HFFc6 (cell line): ENCODE measurements at regions not wholly inside any gene's neighbourhood (a gene's known extent, or its start where the extent isn't known, plus 50 kb on each side); places are given as distances from the start of the nearest gene placed in this dataset.

Experiments
- DNase-seq: peaks from one replicate; pipeline ENCODE4 v3.0.0-alpha.2; 2018
- H3K27ac Mint-ChIP-seq: 2 replicates; pipeline ENCODE4 v1.8.0; 2020; ENCODE audit warnings: mild to moderate bottlenecking, mixed read lengths
- H3K27me3 Mint-ChIP-seq: 2 replicates; pipeline ENCODE4 v1.8.0; 2021; ENCODE audit warnings: mild to moderate bottlenecking, moderate library complexity, mixed read lengths; ENCODE audit not compliant: insufficient read depth
- H3K36me3 Mint-ChIP-seq: 2 replicates; pipeline ENCODE4 v1.8.0; 2021; ENCODE audit warnings: low read depth, mixed read lengths
- H3K4me1 Mint-ChIP-seq: 2 replicates; pipeline ENCODE4 v1.8.0; 2020; ENCODE audit warnings: low read depth, mixed read lengths
- H3K4me3 Mint-ChIP-seq: 2 replicates; pipeline ENCODE4 v1.8.0; 2020; ENCODE audit warnings: mild to moderate bottlenecking, moderate library complexity, mixed read lengths
- H3K9me3 Mint-ChIP-seq: 2 replicates; pipeline ENCODE4 v1.8.0; 2020; ENCODE audit warnings: mild to moderate bottlenecking, mixed read lengths
- TF ChIP-seq, protein P1 (sequence below): fragments of 200-600 bp; sonication (generic); IDR thresholded peaks from 2 replicates; pipeline ENCODE4 v1.5.0; 2021; ENCODE audit warnings: antibody characterized with exemption, mild to moderate bottlenecking

DNA sequence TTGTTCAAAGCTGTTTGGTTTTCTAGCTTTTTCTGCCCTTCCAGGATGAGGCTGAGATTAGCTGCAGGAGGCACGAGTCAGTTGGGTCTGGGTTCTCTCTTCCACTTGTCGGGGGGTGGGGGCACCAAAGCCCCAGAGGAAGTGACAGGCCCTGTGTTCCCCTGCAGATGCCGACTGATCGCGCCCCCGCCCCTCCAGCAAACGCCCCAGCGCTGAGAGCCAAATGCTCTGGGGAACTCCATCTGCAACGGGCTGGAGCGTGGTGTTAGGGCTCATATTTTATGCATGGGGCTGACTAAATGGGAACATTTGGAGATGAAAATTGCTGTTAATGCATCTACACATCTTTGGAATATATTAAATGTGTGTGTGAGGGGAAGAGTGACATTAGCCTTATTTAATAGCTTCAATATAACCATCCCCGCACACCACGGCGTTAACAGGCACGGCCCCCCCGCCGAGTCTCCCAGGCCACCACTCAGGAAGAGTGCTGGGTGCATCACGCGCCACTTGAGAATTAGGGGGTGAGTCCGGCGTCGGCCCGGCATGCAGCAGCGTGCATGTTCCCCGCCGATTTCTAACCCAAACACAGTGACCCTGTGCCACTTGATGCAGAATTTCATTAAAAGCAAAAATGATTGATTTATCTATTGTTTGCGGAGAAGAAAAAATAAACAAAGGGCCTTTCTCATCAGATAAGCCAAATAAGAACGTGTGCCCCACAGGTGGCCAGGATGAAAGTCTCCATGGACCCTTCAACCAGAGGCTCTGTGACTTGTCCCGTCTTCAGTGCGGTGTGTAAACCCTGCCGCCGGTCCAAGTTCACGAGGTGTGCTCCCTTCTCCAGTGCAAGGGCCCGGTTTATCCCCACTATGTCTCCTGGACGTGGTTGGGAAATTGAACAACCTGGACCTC lies 165.0 kb upstream of the RTL1 start:
- H3K4me1 Mint-ChIP-seq = peaks cover 27% of the 10 kb centered on the region
- TF ChIP-seq, protein P1, sequence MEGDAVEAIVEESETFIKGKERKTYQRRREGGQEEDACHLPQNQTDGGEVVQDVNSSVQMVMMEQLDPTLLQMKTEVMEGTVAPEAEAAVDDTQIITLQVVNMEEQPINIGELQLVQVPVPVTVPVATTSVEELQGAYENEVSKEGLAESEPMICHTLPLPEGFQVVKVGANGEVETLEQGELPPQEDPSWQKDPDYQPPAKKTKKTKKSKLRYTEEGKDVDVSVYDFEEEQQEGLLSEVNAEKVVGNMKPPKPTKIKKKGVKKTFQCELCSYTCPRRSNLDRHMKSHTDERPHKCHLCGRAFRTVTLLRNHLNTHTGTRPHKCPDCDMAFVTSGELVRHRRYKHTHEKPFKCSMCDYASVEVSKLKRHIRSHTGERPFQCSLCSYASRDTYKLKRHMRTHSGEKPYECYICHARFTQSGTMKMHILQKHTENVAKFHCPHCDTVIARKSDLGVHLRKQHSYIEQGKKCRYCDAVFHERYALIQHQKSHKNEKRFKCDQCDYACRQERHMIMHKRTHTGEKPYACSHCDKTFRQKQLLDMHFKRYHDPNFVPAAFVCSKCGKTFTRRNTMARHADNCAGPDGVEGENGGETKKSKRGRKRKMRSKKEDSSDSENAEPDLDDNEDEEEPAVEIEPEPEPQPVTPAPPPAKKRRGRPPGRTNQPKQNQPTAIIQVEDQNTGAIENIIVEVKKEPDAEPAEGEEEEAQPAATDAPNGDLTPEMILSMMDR = no peak
- H3K27ac Mint-ChIP-seq = no peak overlapping the region
- peaks cover 22% of the 10 kb centered on the region; the same call in 1 of the 2 replicates for H3K36me3 Mint-ChIP-seq
- H3K9me3 Mint-ChIP-seq = peaks cover 5% of the 10 kb centered on the region; the same call in 1 of the 2 replicates
- no peak overlapping the region for H3K4me3 Mint-ChIP-seq
- peaks cover 43% of the 10 kb centered on the region for H3K27me3 Mint-ChIP-seq
- DNase-seq = no peak

DNA sequence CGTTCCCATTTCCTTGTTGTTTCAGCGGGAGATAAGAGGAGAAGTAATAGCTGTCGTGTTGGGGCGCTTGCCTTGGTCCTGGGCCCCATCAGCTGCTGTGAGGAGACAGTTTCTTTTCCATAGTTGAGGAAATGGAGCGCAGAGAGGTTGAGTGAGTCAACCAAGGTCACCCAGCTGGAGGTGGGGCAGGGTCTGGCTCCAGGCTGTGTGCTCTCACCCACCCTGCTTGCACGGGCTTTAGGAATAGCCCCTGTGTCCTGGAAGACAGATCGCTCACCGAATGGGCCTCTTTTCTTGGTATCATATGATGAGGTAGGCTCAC lies 165.7 kb upstream of the RTL1 start:
- Mint-ChIP-seq H3K36me3 (peaks cover 22% of the 10 kb centered on the region; the same call in 1 of the 2 replicates), H3K4me1 (peaks cover 33% of the 10 kb centered on the region), H3K27ac (no peak overlapping the region), H3K4me3 (no peak overlapping the region; the same call in 1 of the 2 replicates), H3K27me3 (peaks cover 43% of the 10 kb centered on the region), H3K9me3 (peaks cover 5% of the 10 kb centered on the region; the same call in 1 of the 2 replicates)
- TF ChIP-seq, protein P1 = no peak
- no peak for DNase-seq

DNA sequence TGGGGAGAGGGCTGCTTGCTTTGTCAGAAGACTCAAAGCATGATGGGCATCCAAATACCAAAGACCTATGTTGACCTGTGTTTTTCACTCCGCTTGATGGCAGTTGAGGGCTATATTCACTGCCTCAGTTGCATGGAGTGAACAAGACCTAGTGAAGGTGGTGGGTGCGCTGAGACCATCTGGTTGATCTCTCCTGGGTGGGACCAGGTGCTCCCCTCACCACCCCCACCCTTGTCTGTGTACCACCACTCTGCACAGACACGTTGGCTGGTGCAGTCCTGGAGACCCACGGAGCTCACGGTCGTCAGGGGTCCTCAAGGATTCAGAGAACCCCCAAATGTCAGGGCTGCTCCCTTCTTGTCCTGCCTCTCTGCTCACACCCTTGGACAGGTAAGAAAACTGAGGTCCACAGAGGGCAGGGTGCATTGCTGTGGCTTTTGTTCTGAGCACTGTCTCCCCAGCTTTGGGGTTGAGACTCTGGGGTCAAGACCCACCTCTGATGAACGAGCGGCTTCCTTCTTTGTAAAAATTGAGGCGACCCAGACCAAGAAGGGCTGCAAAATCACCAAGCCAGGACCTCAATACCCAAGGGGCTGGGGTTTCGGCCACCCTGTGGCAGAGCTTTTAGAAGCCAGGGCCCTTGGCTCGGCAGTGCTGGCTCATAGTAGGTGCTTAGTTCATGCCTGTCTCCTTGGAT lies 166.3 kb upstream of the RTL1 start:
- H3K36me3 Mint-ChIP-seq = peaks cover 17% of the 10 kb centered on the region; the same call in 1 of the 2 replicates
- peaks cover 5% of the 10 kb centered on the region; the same call in 1 of the 2 replicates for H3K9me3 Mint-ChIP-seq
- H3K27ac Mint-ChIP-seq = peak overlapping the region; percentile 42; the same call in 1 of the 2 replicates
- peaks cover 39% of the 10 kb centered on the region for H3K27me3 Mint-ChIP-seq
- DNase-seq = no peak
- no peak overlapping the region; the same call in 1 of the 2 replicates for H3K4me3 Mint-ChIP-seq
- TF ChIP-seq, protein P1 = no peak
- H3K4me1 Mint-ChIP-seq = peaks cover 39% of the 10 kb centered on the region

DNA sequence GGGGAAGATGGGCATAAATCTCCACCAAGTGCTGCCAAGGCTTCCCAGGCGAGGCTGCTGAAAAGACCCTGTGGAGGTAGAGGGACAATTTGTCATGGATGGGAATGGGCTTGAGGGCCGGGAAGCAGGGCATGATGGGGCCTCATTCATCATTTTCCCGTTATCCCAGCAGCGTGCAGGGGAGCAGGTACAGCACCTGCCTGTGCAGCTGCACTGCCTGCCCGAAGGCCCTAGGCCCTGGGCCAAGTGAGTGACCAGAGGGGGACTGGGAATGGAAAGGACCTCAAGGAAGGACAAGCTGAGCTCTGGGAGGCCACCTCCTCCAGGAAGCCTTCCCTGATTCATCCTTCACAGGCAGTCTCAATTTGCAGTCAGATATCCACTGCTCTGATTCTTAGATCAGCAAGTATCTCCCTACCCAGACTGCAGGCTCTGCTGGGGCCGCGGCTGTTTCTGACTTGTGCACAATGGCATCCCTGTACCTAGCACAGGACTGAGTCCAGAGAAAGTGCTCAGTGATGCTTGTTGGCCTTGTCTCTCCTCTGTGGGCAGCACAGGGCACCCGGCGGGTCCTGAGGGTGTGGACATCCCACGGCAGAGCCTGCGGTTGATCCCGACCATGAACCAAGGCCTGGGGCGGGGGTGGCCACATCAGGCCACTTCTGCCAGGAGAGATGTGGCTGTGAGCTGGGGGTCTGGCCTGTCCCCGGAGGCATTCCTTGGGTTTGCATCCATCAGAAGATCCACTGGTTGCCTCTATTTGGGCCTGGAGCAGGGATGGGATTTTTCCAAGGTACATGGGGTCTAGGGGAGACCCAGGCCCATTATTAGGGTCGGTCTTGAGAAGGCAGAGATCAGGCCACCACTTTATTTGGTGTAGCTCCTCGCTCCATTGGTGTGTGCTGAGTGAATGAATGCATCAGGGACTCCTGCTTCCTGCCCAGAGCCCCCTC lies 167.3 kb upstream of the RTL1 start:
- Mint-ChIP-seq H3K4me1 (peaks cover 43% of the 10 kb centered on the region), H3K27ac (peak overlapping the region; percentile 42), H3K9me3 (peaks cover 5% of the 10 kb centered on the region; the same call in 1 of the 2 replicates), H3K4me3 (no peak overlapping the region), H3K36me3 (peaks cover 17% of the 10 kb centered on the region; the same call in 1 of the 2 replicates), H3K27me3 (peaks cover 40% of the 10 kb centered on the region)
- no peak for DNase-seq
- TF ChIP-seq, protein P1 = no peak

DNA sequence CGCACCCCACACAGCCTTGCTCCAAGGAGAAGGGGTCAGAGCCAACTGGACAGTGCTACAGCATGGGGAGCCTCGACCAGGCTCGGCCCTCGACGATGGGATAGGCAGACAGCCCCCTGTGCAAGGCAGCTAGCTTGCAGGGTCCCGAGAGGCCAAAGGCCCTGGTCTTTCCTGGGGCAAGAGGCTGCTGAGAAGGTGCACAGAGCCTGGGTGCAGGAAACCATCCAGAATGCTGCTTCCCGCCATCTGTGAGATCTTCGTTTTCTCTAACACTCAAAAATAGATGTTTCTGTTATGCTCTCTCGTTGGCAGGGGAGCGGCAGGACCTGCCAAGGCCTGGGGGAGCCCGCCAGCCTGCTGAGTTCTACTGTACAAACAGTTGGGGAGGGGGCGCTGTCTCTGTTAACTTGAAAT lies 168.0 kb upstream of the RTL1 start:
- Mint-ChIP-seq H3K4me3 (0 out of 2 replicates have a peak overlapping the region, but pooled peaks have one; percentile 28), H3K36me3 (peaks cover 17% of the 10 kb centered on the region; the same call in 1 of the 2 replicates), H3K27me3 (peaks cover 37% of the 10 kb centered on the region), H3K9me3 (peaks cover 5% of the 10 kb centered on the region; the same call in 1 of the 2 replicates), H3K4me1 (peaks cover 43% of the 10 kb centered on the region), H3K27ac (peak overlapping the region; percentile 52)
- no peak for DNase-seq
- TF ChIP-seq, protein P1 = no peak
